GM12873 (cell line): ENCODE measurements at regions not wholly inside any gene's neighbourhood (a gene's known extent, or its start where the extent isn't known, plus 50 kb on each side); places are given as distances from the start of the nearest gene placed in this dataset.

Experiments used
- CTCF ChIP-seq: IDR thresholded peaks from 2 replicates; pipeline ENCODE4 v1.5.1; 2012; ENCODE audit warnings: low read depth, mild to moderate bottlenecking, moderate library complexity, low read length, control low read depth; ENCODE audit not compliant: insufficient read depth; ENCODE audit errors: missing control alignments

GRCh38 chr18:41263956-41264355 lies 691.1 kb upstream of the PIK3C3 start:
- TF ChIP-seq CTCF = no peak

GRCh38 chr18:41262688-41263087 lies 692.3 kb upstream of the PIK3C3 start:
- TF ChIP-seq CTCF = no peak

- no peak for TF ChIP-seq CTCF
Observed at GRCh38 chr18:41244591-41245037, 710.4 kb upstream of the PIK3C3 start.

GRCh38 chr18:41237317-41237716 lies 717.7 kb upstream of the PIK3C3 start:
- no peak for TF ChIP-seq CTCF

GRCh38 chr18:41231681-41232080 lies 723.4 kb upstream of the PIK3C3 start:
- no peak for TF ChIP-seq CTCF

- TF ChIP-seq CTCF = no peak
Observed at GRCh38 chr18:41227993-41228392, 727.0 kb upstream of the PIK3C3 start.

- TF ChIP-seq CTCF = no peak
Observed at GRCh38 chr18:41226911-41227310, 728.1 kb upstream of the PIK3C3 start.

- no peak for TF ChIP-seq CTCF
Observed at GRCh38 chr18:41226186-41226585, 728.8 kb upstream of the PIK3C3 start.
